ENCODE measurements at regions not wholly inside any gene's neighbourhood (a gene's known extent, or its start where the extent isn't known, plus 50 kb on each side); places are given as distances from the start of the nearest gene placed in this dataset.
"Not testable (repeated sequence)": the region's sequence is repeated elsewhere in the genome, so short reads cannot be mapped to it uniquely, and the experiment has no call there.

- no peak for TF ChIP-seq CTCF (IDR thresholded peaks at IDR 0.05; ENCODE audit: unreplicated experiment in 3 of 3)
- no peak overlapping the region for H3K4me3 Mint-ChIP-seq
- no peak overlapping the region for H3K27ac Mint-ChIP-seq
- no peaks in the 10 kb centered on the region for H3K27me3 Mint-ChIP-seq (ENCODE audit: low read depth)
- H3K4me1 Mint-ChIP-seq = no peaks in the 10 kb centered on the region
- no peaks in the 10 kb centered on the region for H3K36me3 Mint-ChIP-seq (ENCODE audit: low read depth)
- H3K9me3 Mint-ChIP-seq = no peaks in the 10 kb centered on the region
These were observed 468.8 kb upstream of the GRM7 start for GRCh38 chr3:6392123-6392522.

DNA sequence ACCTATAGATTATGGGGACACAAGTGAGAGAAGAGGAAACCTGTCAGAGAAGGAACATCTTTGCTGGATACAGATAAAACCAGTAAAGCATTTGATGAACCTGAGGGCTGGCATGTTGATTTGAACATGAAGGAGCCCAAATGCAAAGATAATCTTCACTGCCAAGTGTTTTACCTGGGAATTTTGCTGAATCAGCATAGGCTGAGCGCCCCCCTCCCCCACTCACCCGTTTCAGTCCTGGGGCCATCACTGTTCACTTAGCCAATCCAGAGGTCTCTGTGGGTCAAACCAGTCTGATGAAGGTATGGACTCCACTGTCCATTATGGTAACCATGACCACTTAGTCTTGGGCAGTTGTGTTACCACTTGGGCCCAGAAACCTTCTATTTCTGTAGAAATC lies 466.0 kb upstream of the GRM7 start:
- H3K27ac Mint-ChIP-seq = no peak overlapping the region
- TF ChIP-seq CTCF (IDR thresholded peaks at IDR 0.05; ENCODE audit: unreplicated experiment in 3 of 3) = no peak
- H3K36me3 Mint-ChIP-seq (ENCODE audit: low read depth) = no peaks in the 10 kb centered on the region
- H3K4me3 Mint-ChIP-seq = no peak overlapping the region
- H3K9me3 Mint-ChIP-seq = no peaks in the 10 kb centered on the region
- H3K4me1 Mint-ChIP-seq = no peaks in the 10 kb centered on the region
- H3K27me3 Mint-ChIP-seq (ENCODE audit: low read depth) = no peaks in the 10 kb centered on the region

DNA sequence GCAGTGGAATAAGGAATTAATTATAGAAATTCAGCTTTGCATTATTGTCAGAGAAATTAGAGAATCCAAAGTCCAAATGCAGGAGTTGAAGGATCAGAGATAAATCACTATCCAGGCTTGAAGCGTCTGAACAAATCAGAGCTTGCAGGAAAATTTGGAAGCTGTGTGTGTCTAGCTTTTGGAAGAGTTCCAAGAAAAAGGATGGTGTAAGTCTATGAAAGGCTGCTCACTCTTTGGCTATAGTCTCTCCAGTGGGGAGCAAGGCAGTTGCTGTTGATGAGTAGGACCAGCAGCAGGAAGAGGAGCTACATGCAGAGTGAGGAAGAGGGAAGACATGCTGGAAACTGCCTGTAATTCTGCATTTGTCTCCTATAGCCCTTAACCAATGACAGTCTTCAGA lies 464.3 kb upstream of the GRM7 start:
- Mint-ChIP-seq H3K36me3 (ENCODE audit: low read depth) (no peaks in the 10 kb centered on the region), H3K27me3 (ENCODE audit: low read depth) (no peaks in the 10 kb centered on the region), H3K4me3 (no peak overlapping the region), H3K27ac (no peak overlapping the region), H3K9me3 (no peaks in the 10 kb centered on the region), H3K4me1 (no peaks in the 10 kb centered on the region)
- TF ChIP-seq CTCF (IDR thresholded peaks at IDR 0.05; ENCODE audit: unreplicated experiment in 3 of 3) = no peak

- H3K4me1 Mint-ChIP-seq; H3K4me3 Mint-ChIP-seq; H3K27ac Mint-ChIP-seq; H3K9me3 Mint-ChIP-seq; H3K36me3 Mint-ChIP-seq (ENCODE audit: low read depth); H3K27me3 Mint-ChIP-seq (ENCODE audit: low read depth): not testable (repeated sequence)
These were observed 458.2 kb upstream of the GRM7 start for GRCh38 chr3:6402666-6403065.

GRCh38 chr3:6406923-6407322 lies 454.0 kb upstream of the GRM7 start:
- not testable (repeated sequence) for H3K36me3 Mint-ChIP-seq (ENCODE audit: low read depth); H3K4me3 Mint-ChIP-seq; H3K27me3 Mint-ChIP-seq (ENCODE audit: low read depth); H3K27ac Mint-ChIP-seq; H3K4me1 Mint-ChIP-seq
- H3K9me3 Mint-ChIP-seq = peaks cover 12% of the 10 kb centered on the region

DNA sequence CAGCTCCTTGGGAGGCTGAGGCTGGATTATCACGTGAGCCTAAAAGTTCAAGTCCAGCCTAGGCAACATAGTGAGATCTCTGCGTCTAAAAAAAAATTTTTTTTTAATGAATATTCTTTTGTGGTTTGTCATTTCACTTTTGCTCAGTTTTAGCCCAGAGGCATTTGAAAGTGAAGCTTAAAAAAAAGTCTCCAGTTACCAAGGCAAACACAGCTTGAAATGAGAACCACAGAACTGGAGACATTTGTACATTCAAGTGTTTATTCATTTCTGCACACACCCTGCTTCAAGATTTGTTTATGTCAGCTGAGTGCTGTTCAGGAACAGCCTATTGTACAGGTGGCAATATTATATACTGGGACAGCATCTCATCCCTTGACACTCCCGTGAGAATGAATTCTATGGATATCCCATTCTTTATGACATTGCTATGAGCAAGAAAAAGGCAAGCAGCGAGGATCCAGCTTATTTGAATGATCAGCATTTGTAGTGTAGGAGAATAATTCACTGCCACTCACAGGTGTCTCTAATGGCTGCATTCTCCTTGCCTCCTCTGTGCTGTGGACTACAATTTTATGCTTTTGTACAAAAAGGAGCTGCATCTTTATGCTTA lies 444.8 kb upstream of the GRM7 start:
- no peak for TF ChIP-seq CTCF (IDR thresholded peaks at IDR 0.05; ENCODE audit: unreplicated experiment in 3 of 3)
- Mint-ChIP-seq H3K27me3 (ENCODE audit: low read depth) (no peaks in the 10 kb centered on the region), H3K4me1 (no peaks in the 10 kb centered on the region), H3K4me3 (no peak overlapping the region), H3K9me3 (peaks cover 4% of the 10 kb centered on the region), H3K36me3 (ENCODE audit: low read depth) (no peaks in the 10 kb centered on the region), H3K27ac (no peak overlapping the region)

GRCh38 chr3:6417174-6417573 lies 443.7 kb upstream of the GRM7 start:
- Mint-ChIP-seq H3K36me3 (ENCODE audit: low read depth) (no peaks in the 10 kb centered on the region), H3K4me3 (no peak overlapping the region), H3K27ac (no peak overlapping the region), H3K4me1 (no peaks in the 10 kb centered on the region), H3K27me3 (ENCODE audit: low read depth) (no peaks in the 10 kb centered on the region), H3K9me3 (peaks cover 4% of the 10 kb centered on the region)
- no peak for TF ChIP-seq CTCF (IDR thresholded peaks at IDR 0.05; ENCODE audit: unreplicated experiment in 3 of 3)
